D721Med (cell line): ENCODE measurements at regions not wholly inside any gene's neighbourhood (a gene's known extent, or its start where the extent isn't known, plus 50 kb on each side); places are given as distances from the start of the nearest gene placed in this dataset.
"Not testable (repeated sequence)": the region's sequence is repeated elsewhere in the genome, so short reads cannot be mapped to it uniquely, and the experiment has no call there.

Source experiments
- DNase-seq: peaks from one replicate; pipeline ENCODE4 v3.0.0; 2011; ENCODE audit warnings: low spot score; ENCODE audit not compliant: insufficient read length
- FAIRE-seq: peaks from 2 replicates; lab custom pipeline; 2011; peaks lifted over from hg19 to GRCh38; lab: Jason Lieb, UNC
- CTCF ChIP-seq: IDR thresholded peaks from 2 replicates; pipeline ENCODE4 v1.5.1; 2012; ENCODE audit warnings: mild to moderate bottlenecking, control low read depth; ENCODE audit not compliant: insufficient read depth; ENCODE audit errors: missing control alignments

- no peak for DNase-seq
- TF ChIP-seq CTCF = no peak
- no peak for FAIRE-seq
These were observed 128.9 kb upstream of the ZNF184 start for GRCh38 chr6:27601668-27602254.

GRCh38 chr6:27599859-27600532, 127.1 kb upstream of the ZNF184 start:
- no peak for TF ChIP-seq CTCF
- FAIRE-seq = no peak
- no peak for DNase-seq

GRCh38 chr6:27597031-27597567, 124.2 kb upstream of the ZNF184 start:
- not testable (repeated sequence) for FAIRE-seq

GRCh38 chr6:27593861-27594260, 121.0 kb upstream of the ZNF184 start:
- DNase-seq = no peak
- no peak for FAIRE-seq
- no peak for TF ChIP-seq CTCF

More at GRCh38 chr6:27597031-27597567, 124.2 kb upstream of the ZNF184 start:
- DNase-seq = not testable (repeated sequence)

- FAIRE-seq (no peak), DNase-seq (no peak)
- TF ChIP-seq CTCF = no peak
These were observed 120.4 kb upstream of the ZNF184 start for GRCh38 chr6:27593200-27593818.

- DNase-seq (no peak), FAIRE-seq (no peak)
- TF ChIP-seq CTCF = no peak
These were observed 119.7 kb upstream of the ZNF184 start for GRCh38 chr6:27592481-27593199.
